IMR-90 (cell line): ENCODE measurements at regions not wholly inside any gene's neighbourhood (a gene's known extent, or its start where the extent isn't known, plus 50 kb on each side); places are given as distances from the start of the nearest gene placed in this dataset.

ENCODE experiments used
- ATAC-seq: fragments of 200-7000 bp; cut with Tn5 transposase; 2 replicates; pipeline ENCODE4 v1.9.1; 2020; ENCODE audit warnings: low read depth, mild to moderate bottlenecking, moderate library complexity
- BruUV-seq: library from RNA; stranded (reverse); fragments of 400-500 nt; replicated peaks from 2 replicates; lab custom pipeline; 2021; lab: Mats Ljungman, UMichigan
- CTCF ChIA-PET: fragments of 300-600 bp; formaldehyde crosslinking; extraction: SDS; loops from one replicate; lab custom pipeline; 2021; ENCODE audit warnings: antibody characterized with exemption; lab: Yijun Ruan, JAX
- POLR2A ChIA-PET: fragments of 300-600 bp; sonication (Branson Sonifier 250); formaldehyde crosslinking; loops from one replicate; lab custom pipeline; 2022; ENCODE audit warnings: antibody characterized with exemption; ENCODE audit not compliant: unreplicated experiment; lab: Charles Lee
- DNase-seq: peaks from one replicate; pipeline ENCODE4 v3.0.0; 2013
- H2AFZ ChIP-seq: replicated peaks from 2 replicates; pipeline ENCODE3; 2013; ENCODE audit warnings: low read length, mild to moderate bottlenecking; ENCODE audit not compliant: poor library complexity
- H2AK5ac ChIP-seq: 2 replicates; pipeline ENCODE4 v1.6.1; 2013; ENCODE audit warnings: low read depth, low read length, inconsistent platforms
- H2AK9ac ChIP-seq: replicated peaks from 2 replicates; pipeline ENCODE3; 2013; ENCODE audit warnings: mild to moderate bottlenecking, low read depth, low read length, moderate library complexity; ENCODE audit not compliant: poor library complexity
- H2BK120ac ChIP-seq: 2 replicates; pipeline ENCODE4 v1.6.1; 2013; ENCODE audit warnings: low read depth, low read length, inconsistent platforms
- H2BK15ac ChIP-seq: 3 replicates; pipeline ENCODE4 v1.6.1; 2013; ENCODE audit warnings: low read depth, low read length, inconsistent platforms
- H2BK20ac ChIP-seq: 2 replicates; pipeline ENCODE4 v1.6.1; 2013; ENCODE audit warnings: low read depth, mild to moderate bottlenecking, inconsistent platforms, low read length, moderate library complexity
- H2BK5ac ChIP-seq: 2 replicates; pipeline ENCODE4 v1.6.1; 2013; ENCODE audit warnings: mild to moderate bottlenecking, low read depth, low read length, inconsistent platforms; ENCODE audit not compliant: poor library complexity, severe bottlenecking
- H3K14ac ChIP-seq: replicated peaks from 2 replicates; pipeline ENCODE4 v1.6.1; 2013; ENCODE audit warnings: low read depth, low read length, inconsistent platforms
- H3K18ac ChIP-seq: 2 replicates; pipeline ENCODE4 v1.6.1; 2013; ENCODE audit warnings: low read depth, low read length, control low read depth
- H3K23ac ChIP-seq: 2 replicates; pipeline ENCODE4 v1.6.1; 2013; ENCODE audit warnings: low read depth, low read length, inconsistent platforms
- H3K27ac ChIP-seq: 2 replicates; pipeline ENCODE4 v1.5.1; 2013; ENCODE audit warnings: mild to moderate bottlenecking, control low read depth, low read length; ENCODE audit not compliant: insufficient read depth
- H3K27me3 ChIP-seq: 2 replicates; pipeline ENCODE4 v1.6.1; 2013; ENCODE audit warnings: low read length; ENCODE audit not compliant: control insufficient read depth, insufficient read depth
- H3K36me3 ChIP-seq: 2 replicates; pipeline ENCODE4 v1.6.1; 2013; ENCODE audit warnings: low read length, mixed read lengths; ENCODE audit not compliant: control insufficient read depth, insufficient read depth
- H3K4ac ChIP-seq: 2 replicates; pipeline ENCODE4 v1.6.1; 2013; ENCODE audit warnings: low read depth, low read length, inconsistent platforms
- H3K4me1 ChIP-seq: 2 replicates; pipeline ENCODE4 v1.6.1; 2013; ENCODE audit warnings: low read length, mixed read lengths; ENCODE audit not compliant: control insufficient read depth, insufficient read depth
- H3K4me2 ChIP-seq: 2 replicates; pipeline ENCODE4 v1.6.1; 2013; ENCODE audit warnings: low read depth, mild to moderate bottlenecking, control low read depth, low read length, moderate library complexity
- H3K4me3 ChIP-seq: 2 replicates; pipeline ENCODE4 v1.5.1; 2013; ENCODE audit warnings: low read depth, mild to moderate bottlenecking, control low read depth, low read length, moderate library complexity; ENCODE audit not compliant: insufficient read depth
- H3K56ac ChIP-seq: 2 replicates; pipeline ENCODE4 v1.6.1; 2013; ENCODE audit warnings: low read length, inconsistent platforms; ENCODE audit not compliant: insufficient read depth; ENCODE audit errors: extremely low read depth
- H3K79me1 ChIP-seq, 2 experiments: 2 replicates each; pipeline ENCODE4 v1.6.1; 2013; ENCODE audit warnings: low read length in 2 of 2, inconsistent platforms in 1 of 2, low read depth in 1 of 2
- H3K9ac ChIP-seq: 2 replicates; pipeline ENCODE4 v1.6.1; 2013; ENCODE audit warnings: low read depth, low read length, control low read depth
- H3K9me1 ChIP-seq: 2 replicates; pipeline ENCODE4 v1.6.1; 2013; ENCODE audit warnings: low read length, inconsistent platforms; ENCODE audit not compliant: insufficient read depth
- H3K9me3 ChIP-seq: 2 replicates; pipeline ENCODE4 v1.6.1; 2013; ENCODE audit warnings: low read length; ENCODE audit not compliant: control insufficient read depth, insufficient read depth
- H4K20me1 ChIP-seq: 2 replicates; pipeline ENCODE4 v1.6.1; 2013; ENCODE audit warnings: low read length, inconsistent platforms; ENCODE audit not compliant: insufficient read depth
- H4K5ac ChIP-seq: 2 replicates; pipeline ENCODE4 v1.6.1; 2013; ENCODE audit warnings: mild to moderate bottlenecking, low read depth, low read length, control low read depth
- H4K8ac ChIP-seq, 2 experiments: 2 replicates each; pipeline ENCODE4 v1.6.1; 2013; ENCODE audit warnings: low read depth in 2 of 2, low read length in 2 of 2, control low read depth in 1 of 2, inconsistent platforms in 1 of 2
- H4K91ac ChIP-seq: 2 replicates; pipeline ENCODE4 v1.6.1; 2013; ENCODE audit warnings: low read depth, low read length, inconsistent platforms; ENCODE audit not compliant: insufficient read depth
- BHLHE40 ChIP-seq: fragments of 150-350 bp; IDR thresholded peaks from 2 replicates; pipeline ENCODE4 v1.6.1; 2016; ENCODE audit warnings: mild to moderate bottlenecking, low read depth, low read length
- CEBPB ChIP-seq: IDR thresholded peaks from 2 replicates; pipeline ENCODE4 v1.6.1; 2012; ENCODE audit warnings: low read depth, low read length, improper control_type of control experiment
- CHD1 ChIP-seq: IDR thresholded peaks from 2 replicates; pipeline ENCODE4 v1.6.1; 2012; ENCODE audit warnings: low read depth, low read length, improper control_type of control experiment
- CTCF ChIP-seq: conservative IDR thresholded peaks from 2 replicates; pipeline ENCODE4 v1.5.1; 2012; ENCODE audit warnings: mild to moderate bottlenecking, low read depth, low read length, improper control_type of control experiment
- FOS ChIP-seq: fragments of 150-350 bp; IDR thresholded peaks from 2 replicates; pipeline ENCODE4 v1.6.1; 2016; ENCODE audit warnings: low read depth, low read length
- MAFK ChIP-seq: IDR thresholded peaks from 2 replicates; pipeline ENCODE4 v1.6.1; 2012; ENCODE audit warnings: low read depth, low read length, improper control_type of control experiment
- MAZ ChIP-seq: IDR thresholded peaks from 2 replicates; pipeline ENCODE4 v1.6.1; 2012; ENCODE audit warnings: low read depth, mild to moderate bottlenecking, low read length, improper control_type of control experiment, moderate library complexity, borderline replicate concordance
- MXI1 ChIP-seq: IDR thresholded peaks from 2 replicates; pipeline ENCODE4 v1.6.1; 2012; ENCODE audit warnings: low read depth, mild to moderate bottlenecking, low read length, moderate library complexity, borderline replicate concordance
- NFE2L2 ChIP-seq: fragments of 150-350 bp; IDR thresholded peaks from 2 replicates; pipeline ENCODE4 v1.6.1; 2016; ENCODE audit warnings: low read depth, mild to moderate bottlenecking, low read length
- POLR2A ChIP-seq: IDR thresholded peaks from 2 replicates; pipeline ENCODE4 v1.6.1; 2012; ENCODE audit warnings: mild to moderate bottlenecking, low read depth, low read length
- RAD21 ChIP-seq: IDR thresholded peaks from 2 replicates; pipeline ENCODE4 v1.6.1; 2012; ENCODE audit warnings: low read length, improper control_type of control experiment
- RFX5 ChIP-seq: IDR thresholded peaks from 2 replicates; pipeline ENCODE4 v1.8.0; 2012; ENCODE audit warnings: low read depth, mild to moderate bottlenecking, low read length, moderate library complexity
- USF2 ChIP-seq: fragments of 150-350 bp; IDR thresholded peaks from 2 replicates; pipeline ENCODE4 v1.6.1; 2017; ENCODE audit warnings: mild to moderate bottlenecking, antibody characterized with exemption, low read length, low read depth
- WGBS, 2 experiments: methylation state at CpG; one replicate each; pipeline versions ENCODE4 v1.1.5 to v1.1.7; 2013; ENCODE audit warnings: missing lambda C conversion rate in 2 of 2; ENCODE audit not compliant: insufficient read length in 1 of 2; ENCODE audit errors: extremely low coverage in 2 of 2; 5-methylcytosine and 5-hydroxymethylcytosine counted together
- dilution Hi-C: fragments of 300-500 bp; cut with HindIII; formaldehyde crosslinking; loops from one replicate; pipeline ENCODE4 v1.14.3; 2018; ENCODE audit warnings: low sequenced_read_pairs; ENCODE audit not compliant: unreplicated experiment
- in situ Hi-C: fragments of 300-500 bp; cut with MboI; formaldehyde crosslinking; loops from 3 replicates; pipeline ENCODE4 v1.14.3; 2019; ENCODE audit warnings: low sequenced_read_pairs, inconsistent platforms, mixed read lengths
- intact Hi-C: fragments of 100-400 bp; cut with micrococcal nuclease; formaldehyde crosslinking; loops from 2 replicates; pipeline ENCODE4 v1.10.0; 2022
- TF ChIP-seq, protein P1 (sequence below): fragments of 150-350 bp; IDR thresholded peaks from 2 replicates; pipeline ENCODE4 v1.6.1; 2016; ENCODE audit warnings: low read depth, mild to moderate bottlenecking, low read length, moderate library complexity, borderline replicate concordance

- intact Hi-C loops (no loop called here), dilution Hi-C loops (no loop called here), in situ Hi-C loops (no loop called here)
- no peaks in the 10 kb centered on the region for H3K36me3 ChIP-seq
- no peak overlapping the region for H2AFZ ChIP-seq
- no CpG with 5 or more reads among the region's 4 CpGs for WGBS, 2 experiments
- ChIA-PET POLR2A (no interaction called here), CTCF (no interaction called here)
- no peaks in the 10 kb centered on the region for H3K9me3 ChIP-seq
- H4K20me1 ChIP-seq, result no peaks in the 10 kb centered on the region
- no peak overlapping the region for H2BK15ac ChIP-seq
- H4K8ac ChIP-seq, result no peak overlapping the region
- H3K27me3 ChIP-seq, result no peaks in the 10 kb centered on the region
- H3K4ac ChIP-seq, result no peak overlapping the region
- no peak overlapping the region for H3K4me3 ChIP-seq
- DNase-seq, result peak; percentile 13
- H2BK20ac ChIP-seq, result no peak overlapping the region
- H3K4me1 ChIP-seq, result no peaks in the 10 kb centered on the region
- BruUV-seq, result no TSS peak
- no peak overlapping the region for H2AK5ac ChIP-seq
- no peak overlapping the region for H2BK5ac ChIP-seq
- no peak overlapping the region for H3K56ac ChIP-seq
- ATAC-seq, result no peak
- no peak overlapping the region for H3K4me2 ChIP-seq
- no peak overlapping the region for H3K14ac ChIP-seq
- no peak overlapping the region for H2BK120ac ChIP-seq
- H3K23ac ChIP-seq, result no peak overlapping the region
- H4K91ac ChIP-seq, result no peak overlapping the region
- no peak for TF ChIP-seq RFX5
- no peak for TF ChIP-seq MXI1
- no peak for TF ChIP-seq CTCF
- TF ChIP-seq RAD21, result no peak
- TF ChIP-seq NFE2L2, result no peak
- TF ChIP-seq CHD1, result no peak
- no peak for TF ChIP-seq MAZ
- TF ChIP-seq MAFK, result no peak
- no peak for TF ChIP-seq POLR2A
- no peak for TF ChIP-seq CEBPB
- no peak for TF ChIP-seq FOS
- no peak for TF ChIP-seq BHLHE40
- TF ChIP-seq USF2, result no peak
- TF ChIP-seq, protein P1, sequence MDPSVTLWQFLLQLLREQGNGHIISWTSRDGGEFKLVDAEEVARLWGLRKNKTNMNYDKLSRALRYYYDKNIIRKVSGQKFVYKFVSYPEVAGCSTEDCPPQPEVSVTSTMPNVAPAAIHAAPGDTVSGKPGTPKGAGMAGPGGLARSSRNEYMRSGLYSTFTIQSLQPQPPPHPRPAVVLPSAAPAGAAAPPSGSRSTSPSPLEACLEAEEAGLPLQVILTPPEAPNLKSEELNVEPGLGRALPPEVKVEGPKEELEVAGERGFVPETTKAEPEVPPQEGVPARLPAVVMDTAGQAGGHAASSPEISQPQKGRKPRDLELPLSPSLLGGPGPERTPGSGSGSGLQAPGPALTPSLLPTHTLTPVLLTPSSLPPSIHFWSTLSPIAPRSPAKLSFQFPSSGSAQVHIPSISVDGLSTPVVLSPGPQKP, result no peak
- no peak overlapping the region for H3K9ac ChIP-seq
- no peak overlapping the region for H2AK9ac ChIP-seq
- no peak overlapping the region for H4K5ac ChIP-seq
- H3K27ac ChIP-seq, result no peak overlapping the region
- no peak overlapping the region for H3K18ac ChIP-seq
- no peaks in the 10 kb centered on the region for H3K79me1 ChIP-seq
- H3K9me1 ChIP-seq, result no peaks in the 10 kb centered on the region
These were observed 64.1 kb upstream of the PDZD8 start for GRCh38 chr10:117439243-117439912.
